H1 (cell line): ENCODE measurements at regions not wholly inside any gene's neighbourhood (a gene's known extent, or its start where the extent isn't known, plus 50 kb on each side); places are given as distances from the start of the nearest gene placed in this dataset.

ENCODE experiments used
- BCL11A ChIP-seq, 2 experiments: IDR thresholded peaks; one replicate each; pipeline ENCODE4 v1.6.1; 2011; ENCODE audit warnings: low read depth in 2 of 2, low read length in 2 of 2, mild to moderate bottlenecking in 2 of 2
- CBX5 ChIP-seq: fragments of 300-800, 300-1000 bp; sonication (generic); IDR thresholded peaks from 2 replicates; pipeline ENCODE4 v1.7.1; 2016; ENCODE audit warnings: antibody characterized with exemption, low read length, low read depth
- CHD2 ChIP-seq: IDR thresholded peaks from 2 replicates; pipeline ENCODE4 v1.6.1; 2012; ENCODE audit warnings: low read length, improper control_type of control experiment
- CREB1 ChIP-seq: IDR thresholded peaks from 2 replicates; pipeline ENCODE4 v1.6.1; 2012; ENCODE audit warnings: inconsistent platforms
- CTBP2 ChIP-seq: IDR thresholded peaks from 2 replicates; pipeline ENCODE4 v1.7.0; 2011; ENCODE audit warnings: borderline replicate concordance, mild to moderate bottlenecking, moderate library complexity, mixed read lengths, low read length; ENCODE audit not compliant: insufficient read depth, insufficient read length
- EGR1 ChIP-seq: IDR thresholded peaks from 2 replicates; pipeline ENCODE4 v1.6.1; 2011; ENCODE audit warnings: low read depth, low read length, borderline replicate concordance
- KDM1A ChIP-seq: fragments of 200-600, 300-600 bp; sonication (generic); IDR thresholded peaks from 2 replicates; pipeline ENCODE4 v1.7.1; 2016; ENCODE audit warnings: mild to moderate bottlenecking, low read length, borderline replicate concordance
- NRF1 ChIP-seq: IDR thresholded peaks from 2 replicates; pipeline ENCODE4 v1.6.1; 2011; ENCODE audit warnings: mild to moderate bottlenecking, low read depth, low read length, improper control_type of control experiment
- POLR2A ChIP-seq, 2 experiments: IDR thresholded peaks; 1 replicate in 1 of 2; 2 replicates in 1 of 2; pipeline ENCODE4 v1.6.1; 2011; ENCODE audit warnings: low read depth in 2 of 2, low read length in 2 of 2, mild to moderate bottlenecking in 2 of 2; ENCODE audit errors: control extremely low read depth in 1 of 2
- SAP30 ChIP-seq: fragments of 300-600 bp; sonication (generic); IDR thresholded peaks from 2 replicates; pipeline ENCODE4 v1.7.1; 2012; ENCODE audit warnings: low read length, moderate library complexity, mild to moderate bottlenecking, inconsistent platforms; ENCODE audit not compliant: insufficient read depth, insufficient replicate concordance
- SP4 ChIP-seq: IDR thresholded peaks from 2 replicates; pipeline ENCODE4 v1.6.1; 2012; ENCODE audit warnings: low read length, inconsistent platforms
- TAF1 ChIP-seq: IDR thresholded peaks from 2 replicates; pipeline ENCODE4 v1.6.1; 2011; ENCODE audit warnings: mild to moderate bottlenecking, low read depth, low read length

DNA sequence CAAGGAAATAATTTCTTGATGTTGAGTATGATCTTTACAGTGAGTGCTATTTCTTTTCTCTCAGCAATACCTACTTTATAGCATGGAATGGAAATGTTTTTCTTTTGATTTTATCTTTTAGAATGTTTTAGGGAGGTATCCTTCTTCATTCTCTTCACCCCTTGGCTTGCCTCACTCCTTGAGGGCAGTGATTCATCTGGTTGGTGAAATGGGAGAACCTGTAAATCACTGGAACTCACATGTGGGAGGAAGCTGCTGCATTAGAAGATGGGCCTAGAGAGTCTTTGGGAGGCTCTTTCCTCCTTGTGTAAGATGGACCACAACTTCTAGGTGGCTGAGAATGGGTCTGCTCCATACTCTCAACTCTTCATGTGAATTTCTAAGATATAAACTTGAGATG lies 244.8 kb upstream of the SYNCRIP start (continued):
- TF ChIP-seq CTBP2 (no peak), TAF1 (no peak), CBX5 (no peak), NRF1 (no peak), KDM1A (no peak), BCL11A (IDR thresholded peaks at IDR 0.05; ENCODE audit: low read depth in 2 of 2, low read length in 2 of 2) (no peak), SAP30 (no peak), EGR1 (no peak), SP4 (no peak), POLR2A (IDR thresholded peaks at IDR 0.05; ENCODE audit: control extremely low read depth in 1 of 2, low read depth in 2 of 2, low read length in 2 of 2) (no peak), CHD2 (no peak), CREB1 (no peak)
- TF ChIP-seq, all 59 proteins: peak for 0
